ENCODE measurements at regions not wholly inside any gene's neighbourhood (a gene's known extent, or its start where the extent isn't known, plus 50 kb on each side); places are given as distances from the start of the nearest gene placed in this dataset.
"Not testable (repeated sequence)": the region's sequence is repeated elsewhere in the genome, so short reads cannot be mapped to it uniquely, and the experiment has no call there.

DNA sequence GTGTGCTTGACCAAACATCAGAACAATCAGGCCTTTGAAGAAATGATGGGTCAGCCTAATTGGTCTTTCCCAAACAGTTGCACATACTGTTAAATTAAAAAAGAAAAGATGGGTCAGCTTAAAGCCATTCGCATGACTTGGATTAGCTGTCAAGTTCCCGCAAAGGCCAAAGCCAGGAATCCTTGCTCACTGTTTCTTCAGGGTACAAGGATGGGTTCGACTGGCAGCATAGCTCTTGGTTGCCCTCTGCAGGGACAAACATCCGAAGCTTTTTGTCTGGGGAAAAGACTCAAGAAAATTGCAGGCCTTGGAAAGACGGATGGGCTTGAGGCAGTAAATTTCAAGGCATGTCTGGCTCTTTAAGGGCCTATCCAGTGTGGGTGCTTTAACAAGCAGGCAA is 168.0 kb downstream of the HDGFL1 start:
- FAIRE-seq, result no peak
- no peak for DNase-seq (ENCODE audit: insufficient read length, low spot score)

DNA sequence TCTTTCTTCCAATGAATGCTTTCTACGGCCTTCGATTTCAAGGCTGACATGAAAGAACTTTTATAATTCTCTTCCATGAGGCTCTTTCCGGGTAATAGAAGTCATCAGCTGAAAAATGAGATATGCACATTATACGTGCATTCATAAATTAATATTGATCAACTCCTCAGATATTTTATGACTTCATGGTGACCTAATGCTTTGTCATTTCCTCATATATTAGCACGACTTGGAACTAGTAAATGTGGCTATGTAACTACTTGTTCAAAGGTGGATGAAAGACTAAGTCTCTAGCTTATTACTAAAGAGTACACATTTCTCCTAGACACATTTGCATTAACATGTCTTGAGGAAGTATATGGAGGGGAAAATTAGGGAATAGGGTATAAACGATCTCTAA is 168.8 kb downstream of the HDGFL1 start:
- DNase-seq (ENCODE audit: insufficient read length, low spot score), result no peak
- FAIRE-seq, result no peak

DNA sequence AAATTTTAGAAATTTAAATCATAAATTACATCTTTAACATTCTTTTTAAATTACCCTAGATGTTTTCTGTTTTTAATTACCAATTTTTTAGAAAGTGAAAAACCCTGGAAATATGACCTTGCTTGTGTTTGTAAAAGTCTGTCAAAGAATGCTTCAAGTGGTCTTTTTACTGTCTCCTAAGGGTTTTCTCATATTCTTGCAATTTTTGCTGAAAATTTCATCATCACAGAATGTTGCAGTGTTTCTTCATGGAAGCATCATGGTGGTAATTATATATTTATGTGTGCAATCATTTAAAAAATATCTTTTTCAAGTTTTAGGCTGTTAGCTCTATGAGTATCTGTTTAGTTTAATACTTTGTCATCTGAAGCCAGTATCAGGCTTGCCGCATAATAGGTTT is 178.2 kb downstream of the HDGFL1 start:
- DNase-seq (ENCODE audit: insufficient read length, low spot score) (no peak), FAIRE-seq (no peak)

DNA sequence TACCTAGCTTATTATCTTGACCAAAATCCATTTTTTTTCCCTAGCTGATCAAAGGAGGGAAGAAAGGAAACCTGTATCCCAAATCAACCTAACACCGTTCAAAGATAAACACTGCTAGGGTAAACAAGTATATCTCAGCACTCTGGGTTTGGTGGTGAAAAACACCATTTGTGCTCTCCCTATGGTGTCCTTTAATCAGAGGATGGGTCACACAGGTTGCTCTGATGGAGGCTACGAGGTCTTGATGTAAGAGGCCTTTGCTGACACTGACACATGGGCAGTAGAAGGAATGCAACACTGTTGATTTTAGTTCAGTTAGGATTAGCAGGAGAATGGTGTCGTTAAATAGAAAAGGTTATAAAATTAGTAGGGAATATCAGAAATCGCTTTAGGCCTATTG is 179.3 kb downstream of the HDGFL1 start:
- DNase-seq (ENCODE audit: insufficient read length, low spot score) (no peak), FAIRE-seq (no peak)

DNA sequence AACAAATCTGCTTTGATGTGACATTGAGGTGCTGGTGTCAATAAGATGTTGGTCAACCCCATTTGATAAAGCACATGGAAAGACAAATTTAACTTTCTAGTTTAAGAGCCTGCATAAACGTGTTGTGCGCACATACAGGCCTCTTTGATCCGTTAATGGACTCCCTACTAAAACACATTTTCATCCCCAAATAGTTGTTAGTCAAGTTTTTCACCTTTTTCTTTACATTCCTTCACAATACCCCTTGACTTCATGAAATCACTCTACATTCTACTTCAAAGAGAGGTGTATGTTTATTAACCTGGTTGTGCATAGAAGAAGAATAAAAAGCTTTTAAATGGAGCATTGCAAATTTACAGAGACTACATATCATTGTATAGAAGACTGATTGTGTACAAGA is 180.3 kb downstream of the HDGFL1 start:
- no peak for FAIRE-seq
- no peak for DNase-seq (ENCODE audit: insufficient read length, low spot score)

DNA sequence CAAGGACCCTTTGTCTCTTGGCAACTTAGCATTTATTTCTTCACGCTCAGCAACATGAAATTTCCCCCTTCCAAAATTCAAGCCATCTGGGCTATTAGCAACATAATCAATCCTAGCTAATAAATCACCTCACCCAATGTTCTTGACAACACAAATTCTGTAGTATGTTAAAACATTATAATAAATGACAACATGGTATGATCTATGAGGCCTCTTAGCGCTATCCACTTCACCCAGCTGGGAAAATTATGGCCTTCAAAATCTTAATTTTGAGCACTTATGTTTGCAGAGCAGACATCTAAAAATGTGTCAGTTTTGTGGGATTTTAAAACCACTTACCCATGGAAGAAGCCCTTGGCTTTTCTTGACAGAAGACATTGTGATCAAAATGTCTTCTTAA is 181.9 kb downstream of the HDGFL1 start:
- FAIRE-seq (no peak), DNase-seq (ENCODE audit: insufficient read length, low spot score) (no peak)

DNA sequence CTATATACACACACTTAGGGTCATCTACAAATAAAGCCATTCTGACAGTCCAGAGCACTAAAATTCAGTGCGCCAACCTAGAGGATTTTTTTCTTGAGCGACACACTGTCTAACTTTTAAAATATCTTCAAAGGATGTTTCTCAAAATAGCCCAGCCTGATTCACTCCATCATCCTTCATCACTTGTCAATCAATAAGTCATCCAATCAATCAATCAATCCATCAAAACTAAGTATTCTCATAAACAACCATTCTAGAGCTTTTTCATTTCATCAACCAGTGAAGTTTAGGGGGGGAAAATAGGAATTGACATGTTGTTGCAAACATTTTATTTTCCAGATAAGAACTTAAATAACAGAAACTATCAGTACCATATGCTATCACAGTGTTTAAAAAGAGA is 183.2 kb downstream of the HDGFL1 start:
- DNase-seq (ENCODE audit: insufficient read length, low spot score) (no peak), FAIRE-seq (no peak)

DNA sequence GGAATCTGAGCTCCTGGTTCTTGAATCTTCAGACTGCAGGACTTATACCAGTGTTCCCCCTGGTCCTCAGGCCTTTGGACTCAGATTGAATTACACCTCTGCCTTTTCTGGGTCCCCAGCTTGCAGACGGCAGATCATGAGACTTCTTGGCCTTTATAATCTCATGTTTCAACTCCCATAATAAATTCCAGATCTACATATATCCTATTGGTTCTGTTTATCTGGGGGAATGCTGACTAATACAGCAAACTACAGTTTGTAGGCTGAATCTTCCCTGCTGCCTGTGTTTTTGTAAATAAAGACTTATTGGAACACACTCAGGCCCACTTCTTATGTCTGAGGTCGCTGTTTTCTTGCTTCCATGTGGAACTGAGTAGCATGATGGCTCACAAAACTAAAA is 184.7 kb downstream of the HDGFL1 start:
- DNase-seq (ENCODE audit: insufficient read length, low spot score) (no peak), FAIRE-seq (no peak)

DNA sequence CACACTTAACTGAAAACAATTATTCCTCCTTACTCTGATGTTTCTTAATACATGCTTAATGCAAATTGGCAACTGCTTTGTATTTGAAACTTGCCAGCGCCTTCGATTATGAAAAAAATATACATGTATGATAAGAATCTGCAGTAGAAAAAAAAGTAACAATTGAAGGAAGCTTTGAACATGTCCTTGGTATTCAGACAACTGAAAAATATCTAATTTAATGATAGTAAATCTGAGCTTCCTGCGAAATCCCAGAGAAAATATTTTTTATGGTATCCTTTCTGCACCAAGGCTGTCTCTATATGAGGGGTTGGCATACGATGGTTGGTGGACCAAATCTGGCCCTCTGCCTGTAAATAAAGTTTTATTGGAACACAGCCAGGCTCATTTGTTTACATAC is 186.2 kb downstream of the HDGFL1 start:
- FAIRE-seq (no peak), DNase-seq (ENCODE audit: insufficient read length, low spot score) (no peak)

DNA sequence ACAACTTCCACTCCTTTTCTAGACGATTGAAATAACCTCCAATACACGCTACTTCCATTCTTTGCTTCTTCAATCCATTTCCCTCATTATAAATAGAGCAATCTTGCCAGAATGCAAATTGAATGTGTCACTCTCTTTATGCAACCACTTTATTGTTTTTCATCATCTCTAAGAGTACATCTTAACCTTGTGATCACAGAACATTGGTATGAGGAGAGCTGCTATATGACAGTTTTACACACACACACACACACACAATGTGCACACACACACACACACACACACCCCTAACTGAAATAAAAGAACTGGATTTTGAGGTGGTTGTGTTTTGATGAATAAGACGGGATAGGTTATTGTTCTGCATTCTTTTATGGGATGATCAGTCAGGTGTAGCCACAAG is 187.0 kb downstream of the HDGFL1 start:
- FAIRE-seq, result no peak
- DNase-seq (ENCODE audit: insufficient read length, low spot score), result no peak

DNA sequence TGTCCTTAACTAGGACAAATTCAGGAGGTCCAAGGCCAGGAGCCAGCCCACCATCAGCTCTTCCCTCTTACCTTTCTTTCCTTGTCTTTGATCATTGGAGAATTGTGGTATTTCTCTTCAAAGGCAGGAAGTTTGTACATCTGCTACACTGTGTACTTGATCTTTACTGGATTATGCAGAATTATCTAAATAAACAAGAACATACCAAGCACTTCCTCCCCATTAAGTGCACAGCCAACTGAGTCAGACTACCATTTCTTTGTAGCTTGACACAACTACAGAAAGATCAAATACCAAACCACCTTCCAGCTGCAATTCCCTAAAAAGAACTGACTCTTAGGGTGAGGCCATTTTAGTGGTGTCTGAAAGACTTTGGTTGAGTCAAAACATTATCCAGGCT is 195.1 kb downstream of the HDGFL1 start:
- FAIRE-seq, result no peak
- DNase-seq (ENCODE audit: insufficient read length, low spot score), result no peak

DNA sequence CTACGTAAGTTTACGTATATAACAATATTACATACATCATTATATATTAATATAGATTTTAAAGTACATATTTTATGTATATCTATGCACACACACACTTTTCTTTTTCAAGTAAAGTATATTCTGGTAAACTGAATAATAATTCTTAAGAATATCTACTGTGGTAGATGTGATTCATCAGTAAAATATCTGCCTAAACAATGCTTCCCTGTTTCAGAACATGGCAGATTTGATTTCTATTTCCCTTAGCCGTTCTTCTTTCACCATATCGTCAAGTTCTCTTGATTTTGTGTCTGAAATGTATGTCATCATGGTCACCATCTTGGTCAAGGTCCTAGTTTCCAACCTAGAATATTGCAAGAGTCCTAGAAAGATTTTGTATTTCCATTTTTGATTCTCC is 195.6 kb downstream of the HDGFL1 start:
- no peak for FAIRE-seq
- DNase-seq (ENCODE audit: insufficient read length, low spot score), result no peak

DNA sequence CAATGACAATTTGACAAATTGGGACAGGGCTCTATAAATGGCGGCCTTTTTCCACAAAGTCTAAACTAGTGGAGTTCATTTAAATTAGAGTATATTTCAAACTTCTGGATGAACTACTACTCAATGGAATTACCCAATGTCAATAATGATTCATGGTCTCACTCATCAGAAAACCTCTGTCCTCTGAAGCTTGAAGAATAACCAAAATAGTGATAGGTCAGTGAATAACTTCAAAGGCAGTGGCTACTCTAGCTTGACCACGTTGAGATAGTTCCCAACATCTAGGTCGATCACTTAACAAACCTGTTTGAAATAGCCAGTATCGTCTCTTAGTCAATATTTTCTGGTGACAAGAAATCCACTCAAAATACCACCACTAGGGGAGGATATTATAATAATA is 197.6 kb downstream of the HDGFL1 start:
- no peak for FAIRE-seq

DNA sequence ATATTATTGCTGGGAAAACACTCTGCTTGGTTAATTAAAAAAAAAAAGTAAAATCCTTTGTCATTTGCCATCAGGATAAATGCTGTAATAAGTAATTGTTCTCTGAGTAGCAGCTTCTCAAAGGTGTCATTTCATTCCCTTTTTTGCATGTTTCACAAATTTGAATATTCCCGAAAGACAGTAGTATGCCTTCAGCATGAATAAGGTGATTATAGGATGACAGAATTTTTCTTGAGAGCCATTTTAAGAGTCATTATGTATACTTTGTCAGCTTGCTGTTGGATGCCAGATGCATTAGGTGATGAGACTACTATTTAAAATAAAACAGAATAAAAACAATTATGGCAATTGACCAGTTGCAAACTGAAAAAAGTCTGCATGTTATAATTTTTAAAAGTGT is 200.7 kb downstream of the HDGFL1 start:
- FAIRE-seq, result no peak
- no peak for DNase-seq (ENCODE audit: insufficient read length, low spot score)

More for the DNA sequence above, 197.6 kb downstream of the HDGFL1 start:
- no peak for DNase-seq (ENCODE audit: insufficient read length, low spot score)

DNA sequence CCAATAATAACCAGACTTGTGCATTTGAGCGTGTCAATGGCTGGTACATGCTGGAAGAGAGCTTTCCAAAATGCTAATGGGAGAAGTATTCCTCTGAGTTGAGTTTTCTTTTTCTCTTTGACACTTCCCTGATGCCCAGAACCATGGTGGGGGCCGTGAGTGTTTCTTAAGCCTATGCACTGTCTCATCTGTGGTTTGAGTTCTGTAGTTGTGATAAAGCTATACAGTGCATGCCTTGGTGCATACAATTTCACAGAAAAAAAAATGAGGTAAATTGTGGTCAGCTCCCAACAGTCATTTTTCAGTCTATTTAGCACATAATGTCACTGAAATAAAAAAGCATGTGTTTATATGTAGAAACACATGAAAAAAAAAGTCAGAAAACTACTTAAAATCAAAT is 204.8 kb downstream of the HDGFL1 start:
- no peak for FAIRE-seq

DNA sequence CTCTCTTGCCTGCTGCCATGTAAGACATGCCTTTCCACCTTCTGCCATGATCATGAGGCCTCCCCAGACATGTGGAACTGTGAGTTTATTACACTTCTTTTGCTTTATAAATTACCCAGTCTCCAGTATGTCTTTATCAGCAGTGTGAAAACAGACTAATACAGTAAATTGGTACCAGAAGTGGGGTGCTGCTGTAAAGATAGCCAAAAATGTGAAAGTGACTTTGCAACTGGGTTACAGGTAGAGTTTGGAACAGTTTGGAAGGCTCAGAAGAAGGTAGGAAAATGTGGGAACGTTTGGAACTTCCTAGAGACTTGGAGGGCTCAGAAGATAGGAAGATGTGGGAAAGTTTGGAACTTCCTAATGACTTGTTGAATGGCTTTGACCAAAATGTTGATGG is 209.1 kb downstream of the HDGFL1 start:
- not testable (repeated sequence) for DNase-seq (ENCODE audit: insufficient read length, low spot score); FAIRE-seq

More for the DNA sequence above, 204.8 kb downstream of the HDGFL1 start:
- no peak for DNase-seq (ENCODE audit: insufficient read length, low spot score)

DNA sequence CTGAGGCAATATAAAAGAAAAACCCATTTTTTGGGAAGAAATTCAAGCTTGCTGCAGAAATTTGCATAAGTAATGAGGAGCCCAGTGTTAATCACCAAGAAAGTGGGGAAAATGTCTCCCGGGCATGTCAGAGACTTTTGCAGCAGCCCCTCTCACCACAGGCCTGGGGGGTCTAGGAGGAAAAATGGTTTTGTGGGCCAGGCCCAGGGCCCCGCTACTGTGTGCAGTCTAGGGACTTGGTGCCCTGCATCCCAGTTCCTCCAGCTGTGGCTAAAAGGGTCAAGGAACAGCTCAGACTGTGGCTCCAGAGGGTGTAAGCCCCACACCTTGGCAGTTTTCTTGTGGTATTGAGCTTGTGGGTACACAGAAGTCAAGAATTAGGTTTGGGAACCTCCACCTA is 209.7 kb downstream of the HDGFL1 start:
- DNase-seq (ENCODE audit: insufficient read length, low spot score), result no peak
- FAIRE-seq, result no peak

DNA sequence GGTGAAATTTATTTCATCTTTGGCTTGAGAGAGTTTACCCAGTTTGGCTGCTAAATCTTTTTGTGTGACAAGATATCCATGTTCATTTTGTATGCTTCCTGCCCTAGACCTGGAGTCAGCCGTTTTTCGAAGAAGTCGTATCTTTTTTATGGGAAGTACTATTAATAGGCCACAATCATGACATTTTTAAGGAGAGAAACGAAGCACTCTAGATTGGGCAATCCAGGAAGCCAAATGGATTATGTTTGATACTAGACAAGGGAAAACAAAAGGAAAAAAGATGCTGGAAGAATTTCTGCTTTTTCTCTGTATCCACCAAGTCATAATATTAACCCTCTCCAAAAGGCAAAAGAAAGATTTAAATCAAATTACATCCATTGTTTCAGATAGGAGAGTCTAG is 214.6 kb downstream of the HDGFL1 start:
- DNase-seq (ENCODE audit: insufficient read length, low spot score), result no peak
- no peak for FAIRE-seq

DNA sequence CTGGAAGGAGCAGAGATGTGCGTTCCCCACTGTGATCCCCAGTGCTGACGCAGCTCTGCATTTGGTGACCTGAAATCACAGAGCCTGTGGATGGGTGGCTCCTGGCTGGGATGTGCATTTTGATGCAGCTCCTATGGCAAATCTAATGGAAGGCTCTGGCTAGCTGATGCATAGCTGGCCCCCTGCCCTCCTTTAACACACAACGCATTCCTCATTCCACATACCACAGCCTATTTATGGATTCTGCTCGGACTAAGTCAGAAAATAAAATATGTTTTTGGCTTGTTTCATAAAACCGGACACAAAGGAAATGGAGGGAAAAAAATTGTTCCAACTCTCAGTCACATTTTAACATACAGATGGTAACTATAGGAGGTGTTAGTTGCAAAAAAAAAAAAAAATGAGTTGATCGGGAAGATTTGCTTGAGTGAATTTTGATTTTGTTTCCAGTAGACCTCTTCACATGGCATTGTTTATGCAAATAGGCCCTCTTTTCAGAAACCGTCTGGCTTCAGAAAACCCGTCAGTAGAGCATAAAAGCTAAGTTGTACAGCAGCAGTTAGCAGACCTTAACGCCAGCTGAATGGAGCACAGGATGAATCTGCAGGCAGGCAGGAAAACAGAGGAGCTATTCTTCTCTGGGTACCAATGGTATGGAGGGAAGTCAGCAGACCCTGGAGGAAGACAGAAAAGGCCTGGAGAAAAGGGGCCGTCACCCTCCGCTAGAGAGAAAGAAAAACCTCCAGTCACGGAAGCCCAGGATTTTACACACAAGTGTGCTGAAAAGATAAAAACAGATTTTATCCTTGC is 215.4 kb downstream of the HDGFL1 start:
- DNase-seq (ENCODE audit: insufficient read length, low spot score), result no peak
- no peak for FAIRE-seq

DNA sequence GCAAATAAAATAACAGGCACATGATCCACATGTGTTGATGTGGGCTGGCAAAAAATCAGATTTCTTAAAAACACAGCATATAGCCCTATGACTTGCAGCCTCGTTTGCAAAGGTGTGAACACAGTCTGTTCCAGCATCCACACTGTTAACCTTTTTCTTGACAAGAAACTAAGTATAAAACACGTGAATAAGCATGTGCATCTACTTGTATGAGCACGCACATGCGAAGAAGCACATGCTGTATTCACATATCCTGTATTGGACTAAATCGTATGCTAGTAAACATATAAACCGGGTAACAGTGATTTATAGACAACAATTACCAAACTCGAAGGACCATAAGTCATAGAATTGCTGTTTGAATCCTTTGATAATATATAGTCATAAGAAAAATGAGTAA is 218.7 kb downstream of the HDGFL1 start:
- no peak for FAIRE-seq
- no peak for DNase-seq (ENCODE audit: insufficient read length, low spot score)

DNA sequence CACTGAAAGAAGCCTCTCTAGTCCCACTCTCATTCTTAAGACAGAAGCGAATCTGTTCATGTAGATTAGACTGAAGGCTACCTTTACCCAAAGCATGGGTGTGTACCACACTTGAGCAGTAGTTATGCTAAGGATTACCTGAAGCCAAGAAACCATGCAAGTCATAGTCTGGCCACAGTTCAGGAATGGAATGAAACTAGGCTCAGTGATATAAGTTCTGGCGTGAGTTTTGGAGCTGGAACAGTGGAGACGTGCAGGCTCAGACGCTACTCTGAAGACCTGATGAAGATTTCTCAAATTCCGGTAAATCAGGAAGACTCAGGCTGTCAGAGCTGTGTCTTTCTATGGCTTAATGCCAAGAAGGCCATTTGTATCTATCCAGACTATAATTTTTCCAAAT is 219.9 kb downstream of the HDGFL1 start:
- DNase-seq (ENCODE audit: insufficient read length, low spot score) (no peak), FAIRE-seq (no peak)

DNA sequence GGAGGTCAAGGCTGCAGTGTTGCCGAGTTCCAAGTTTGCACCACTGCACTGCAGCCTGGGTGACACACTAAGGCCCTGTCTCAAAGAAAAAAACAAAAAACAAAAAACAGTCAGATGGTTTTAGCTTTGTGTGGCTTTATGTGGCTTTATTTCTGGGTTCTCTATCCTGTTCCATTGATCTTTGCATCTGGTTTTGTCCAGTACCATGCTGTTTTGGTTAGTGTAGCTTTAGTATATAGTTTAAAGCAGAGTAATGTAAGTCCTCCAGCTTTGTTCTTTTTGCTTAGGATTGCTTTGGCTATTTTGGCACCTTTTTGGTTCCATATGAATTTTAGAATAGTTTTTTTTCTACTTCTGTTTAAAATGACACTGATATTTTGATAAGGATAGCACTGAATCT is 225.5 kb downstream of the HDGFL1 start:
- DNase-seq (ENCODE audit: insufficient read length, low spot score) (no peak), FAIRE-seq (no peak)

DNA sequence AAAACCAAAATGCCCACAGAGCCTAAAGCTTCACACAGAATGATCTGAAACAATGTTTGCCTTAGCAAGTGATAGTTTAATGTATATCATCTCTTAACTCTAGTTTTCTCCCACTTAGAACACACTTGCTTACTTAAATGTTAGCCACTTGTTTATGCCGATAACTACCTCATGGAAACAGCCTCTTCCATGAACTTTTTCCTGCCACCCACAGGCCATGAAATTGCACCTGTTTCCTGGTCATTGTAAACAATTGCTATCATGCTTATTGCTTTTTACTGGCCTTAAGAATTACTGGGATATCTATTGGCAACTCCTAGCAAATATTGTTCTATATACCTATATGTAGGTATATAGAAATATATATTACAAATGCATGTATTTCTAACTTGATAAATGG is 231.1 kb downstream of the HDGFL1 start:
- DNase-seq (ENCODE audit: insufficient read length, low spot score) (no peak), FAIRE-seq (no peak)

Measured in GM19239 (cell line).